T-helper 17 cell (primary cell): ENCODE measurements at regions not wholly inside any gene's neighbourhood (a gene's known extent, or its start where the extent isn't known, plus 50 kb on each side); places are given as distances from the start of the nearest gene placed in this dataset.
"Not testable (repeated sequence)": the region's sequence is repeated elsewhere in the genome, so short reads cannot be mapped to it uniquely, and the experiment has no call there.

Experiments
- ATAC-seq: fragments of 150-1000 bp; cut with Tn5 transposase; 2 replicates; pipeline ENCODE4 v1.10.0; 2021; ENCODE audit warnings: mild to moderate bottlenecking, moderate library complexity
- DNase-seq, 3 donors: peaks; one replicate each; pipeline versions ENCODE4 v3.0.0 to v3.0.0-alpha.2; 2020 to 2021
- H3K9me3 ChIP-seq: one replicate; pipeline ENCODE4 v1.7.0; 2013; ENCODE audit warnings: low read length, mild to moderate bottlenecking; ENCODE audit not compliant: control insufficient read depth, poor library complexity, severe bottlenecking
- H3K27ac Mint-ChIP-seq: one replicate; pipeline ENCODE4 v1.8.0; 2022; ENCODE audit warnings: mild to moderate bottlenecking, moderate library complexity, mixed read lengths
- H3K27me3 Mint-ChIP-seq: one replicate; pipeline ENCODE4 v1.8.0; 2022; ENCODE audit warnings: mixed read lengths
- H3K36me3 Mint-ChIP-seq: one replicate; pipeline ENCODE4 v1.8.0; 2022; ENCODE audit warnings: low read depth, mixed read lengths
- H3K4me1 Mint-ChIP-seq: one replicate; pipeline ENCODE4 v1.8.0; 2022; ENCODE audit warnings: mild to moderate bottlenecking, mixed read lengths
- H3K4me3 Mint-ChIP-seq: one replicate; pipeline ENCODE4 v1.8.0; 2022; ENCODE audit warnings: mild to moderate bottlenecking, moderate library complexity, mixed read lengths

DNA sequence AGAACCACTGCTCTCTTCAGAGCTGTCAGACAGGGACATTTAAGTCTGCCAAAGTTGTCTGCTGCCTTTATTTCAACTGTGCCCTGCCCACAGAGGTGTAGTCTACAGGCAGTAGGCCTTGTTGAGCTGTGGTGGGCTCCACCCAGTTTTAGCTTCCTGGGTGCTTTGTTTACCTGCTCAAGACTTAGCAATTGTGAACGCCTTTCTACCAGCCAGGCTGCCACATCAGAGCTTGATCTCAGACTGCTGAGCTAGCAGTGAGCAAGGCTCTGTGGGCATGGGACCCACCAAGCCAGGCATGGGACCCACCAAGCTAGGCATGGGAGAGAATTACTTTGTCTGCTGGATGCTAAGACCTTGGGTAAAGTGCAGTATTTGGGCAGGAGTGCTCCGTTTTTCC, 351.8 kb downstream of the CDY1 start:
- not testable (repeated sequence) for DNase-seq, H3K4me3 Mint-ChIP-seq, H3K36me3 Mint-ChIP-seq, H3K27me3 Mint-ChIP-seq, H3K9me3 ChIP-seq, H3K4me1 Mint-ChIP-seq, H3K27ac Mint-ChIP-seq
- peak; percentile 83 for ATAC-seq

GRCh38 chrY:25987720-25988119, 365.8 kb downstream of the CDY1 start:
- not testable (repeated sequence) for H3K27me3 Mint-ChIP-seq, H3K4me1 Mint-ChIP-seq, DNase-seq, H3K27ac Mint-ChIP-seq, H3K36me3 Mint-ChIP-seq, H3K9me3 ChIP-seq, H3K4me3 Mint-ChIP-seq, ATAC-seq

GRCh38 chrY:25999848-26000247, 377.9 kb downstream of the CDY1 start:
- not testable (repeated sequence) for H3K27ac Mint-ChIP-seq, H3K4me3 Mint-ChIP-seq, H3K9me3 ChIP-seq, H3K4me1 Mint-ChIP-seq, H3K27me3 Mint-ChIP-seq, ATAC-seq, H3K36me3 Mint-ChIP-seq, DNase-seq

DNA sequence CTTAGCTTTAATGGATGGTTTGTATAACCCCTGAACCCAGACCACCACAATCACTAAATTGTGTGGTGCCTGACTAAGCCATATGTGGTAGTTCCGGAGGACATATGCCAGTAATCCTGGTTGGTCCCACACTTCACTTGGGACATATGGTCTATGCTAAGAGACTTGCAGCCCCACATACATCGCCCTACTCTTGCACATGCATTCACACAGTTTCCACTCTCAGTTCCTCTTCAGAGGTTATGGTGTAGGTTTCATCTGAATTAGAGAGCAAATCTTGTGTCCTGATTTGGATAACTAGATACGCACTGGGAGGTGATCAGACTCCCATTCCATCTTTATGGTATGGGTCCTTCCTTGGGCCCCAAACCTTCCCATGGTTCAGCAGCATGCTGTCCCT, 425.4 kb downstream of the CDY1 start:
- not testable (repeated sequence) for H3K27me3 Mint-ChIP-seq, DNase-seq, H3K36me3 Mint-ChIP-seq, H3K4me3 Mint-ChIP-seq, H3K27ac Mint-ChIP-seq, H3K9me3 ChIP-seq, H3K4me1 Mint-ChIP-seq, ATAC-seq

DNA sequence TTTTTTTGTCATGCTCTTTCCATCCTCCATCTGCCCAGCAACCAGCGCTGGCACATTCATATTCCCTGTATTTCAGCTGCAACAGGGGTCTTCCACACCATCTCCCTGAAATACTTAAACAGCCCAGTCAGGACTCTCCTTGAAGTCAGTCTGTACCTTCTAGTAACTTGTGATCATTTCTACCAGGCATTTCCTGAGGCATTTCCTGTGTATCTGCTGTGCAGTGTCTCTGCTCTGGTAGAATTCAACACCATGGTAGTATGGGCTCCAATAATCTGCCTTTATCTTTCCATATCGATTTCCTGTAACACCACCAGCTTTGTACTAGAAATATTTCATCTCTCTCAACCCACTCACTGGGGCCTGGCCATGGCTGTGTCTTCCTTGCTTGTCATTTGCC, 436.0 kb downstream of the CDY1 start:
- not testable (repeated sequence) for H3K9me3 ChIP-seq, H3K27ac Mint-ChIP-seq, H3K27me3 Mint-ChIP-seq, H3K4me1 Mint-ChIP-seq, H3K4me3 Mint-ChIP-seq, H3K36me3 Mint-ChIP-seq, DNase-seq
- ATAC-seq: peak; percentile 56

- DNase-seq, H3K36me3 Mint-ChIP-seq, H3K9me3 ChIP-seq, H3K4me1 Mint-ChIP-seq, ATAC-seq, H3K27me3 Mint-ChIP-seq, H3K27ac Mint-ChIP-seq, H3K4me3 Mint-ChIP-seq: not testable (repeated sequence)
Observed at GRCh38 chrY:26059229-26059628, 437.3 kb downstream of the CDY1 start.

DNA sequence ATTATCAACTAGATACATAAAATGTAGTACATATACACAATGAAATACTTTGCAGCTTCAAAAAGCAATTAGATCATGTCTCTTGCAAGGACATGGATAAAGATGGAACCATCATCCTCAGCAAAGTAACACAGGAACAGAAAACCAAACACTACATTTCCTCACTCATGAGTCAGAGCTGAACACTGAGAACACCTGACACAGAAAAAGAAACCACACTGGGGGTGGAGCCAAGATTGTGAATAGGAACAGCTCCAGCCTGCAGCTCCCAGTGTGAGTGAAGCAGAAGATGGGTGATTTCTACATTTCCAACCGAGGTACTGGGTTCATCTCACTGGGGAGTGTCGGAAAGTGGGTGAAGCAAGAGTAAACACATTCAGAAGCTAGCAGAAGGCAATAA, 451.2 kb downstream of the CDY1 start:
- peak; percentile 89 for ATAC-seq
- H3K27ac Mint-ChIP-seq, H3K27me3 Mint-ChIP-seq, H3K4me3 Mint-ChIP-seq, H3K36me3 Mint-ChIP-seq, H3K4me1 Mint-ChIP-seq, H3K9me3 ChIP-seq, DNase-seq: not testable (repeated sequence)

DNA sequence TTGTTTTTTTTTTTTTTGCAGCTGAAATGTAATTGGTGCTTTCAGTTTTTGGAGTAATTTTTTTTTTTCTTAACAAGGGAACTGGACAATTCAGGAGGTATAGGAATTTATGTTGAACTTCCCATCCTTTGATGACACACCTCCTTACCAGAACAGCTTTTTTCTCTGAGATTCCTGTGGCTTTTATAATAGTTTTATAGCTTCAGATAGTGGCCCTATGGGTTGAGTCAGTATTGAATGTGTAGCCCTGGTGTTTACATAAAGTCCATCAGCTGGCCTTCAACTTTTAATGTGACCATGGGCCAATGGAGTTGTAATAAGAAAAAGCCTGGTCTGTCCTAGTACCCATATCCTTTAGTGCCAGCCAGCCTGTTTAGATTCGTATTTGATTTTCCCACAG, 457.5 kb downstream of the CDY1 start:
- ATAC-seq, H3K27me3 Mint-ChIP-seq, H3K4me3 Mint-ChIP-seq, H3K36me3 Mint-ChIP-seq, H3K27ac Mint-ChIP-seq, DNase-seq, H3K4me1 Mint-ChIP-seq, H3K9me3 ChIP-seq: not testable (repeated sequence)

- not testable (repeated sequence) for H3K27me3 Mint-ChIP-seq, H3K4me3 Mint-ChIP-seq, H3K9me3 ChIP-seq, ATAC-seq, DNase-seq, H3K36me3 Mint-ChIP-seq, H3K27ac Mint-ChIP-seq, H3K4me1 Mint-ChIP-seq
Observed at GRCh38 chrY:26081266-26081665, 459.3 kb downstream of the CDY1 start.

DNA sequence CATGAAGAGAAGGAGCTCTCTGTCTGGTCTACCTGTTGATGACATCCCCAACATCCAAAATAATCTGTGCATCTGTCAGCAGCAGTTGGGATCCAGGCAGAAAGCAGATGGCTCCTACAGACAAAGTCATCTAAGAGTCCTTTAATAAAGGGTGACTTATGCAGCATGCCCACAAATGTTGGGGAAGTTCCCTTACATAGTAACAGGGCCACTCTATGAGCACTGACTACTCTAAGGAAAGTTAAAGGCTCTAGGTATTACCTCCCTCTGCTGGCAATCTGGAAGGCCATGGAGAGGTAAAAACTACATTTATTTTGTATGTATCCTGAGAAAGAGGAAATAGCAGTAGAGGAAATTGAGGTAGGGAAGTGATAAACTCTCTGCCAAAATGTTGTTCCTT, 465.2 kb downstream of the CDY1 start:
- H3K36me3 Mint-ChIP-seq, H3K27ac Mint-ChIP-seq, H3K4me1 Mint-ChIP-seq, DNase-seq, H3K9me3 ChIP-seq, H3K27me3 Mint-ChIP-seq, H3K4me3 Mint-ChIP-seq: not testable (repeated sequence)
- ATAC-seq: peak; percentile 54
